GM12891 (cell line): ENCODE measurements at regions not wholly inside any gene's neighbourhood (a gene's known extent, or its start where the extent isn't known, plus 50 kb on each side); places are given as distances from the start of the nearest gene placed in this dataset.

Source experiments
- PAX5 ChIP-seq: IDR thresholded peaks from 2 replicates; pipeline ENCODE4 v1.6.1; 2011; ENCODE audit warnings: low read length, moderate library complexity, mild to moderate bottlenecking; ENCODE audit not compliant: insufficient read depth, severe bottlenecking
- POLR2A ChIP-seq: IDR thresholded peaks from 2 replicates; pipeline ENCODE4 v1.6.1; 2011; ENCODE audit warnings: low read depth, low read length, control low read depth
- POLR2AphosphoS5 ChIP-seq: IDR thresholded peaks from 2 replicates; pipeline ENCODE4 v1.6.1; 2011; ENCODE audit warnings: low read depth, low read length, control low read depth
- POU2F2 ChIP-seq: IDR thresholded peaks from 2 replicates; pipeline ENCODE4 v1.6.1; 2011; ENCODE audit warnings: low read depth, mild to moderate bottlenecking, control low read depth, low read length, moderate library complexity
- TAF1 ChIP-seq: IDR thresholded peaks from 2 replicates; pipeline ENCODE4 v1.6.1; 2011; ENCODE audit warnings: low read depth, low read length, control low read depth

GRCh38 chr13:78012046-78012445, 93.4 kb upstream of the EDNRB start:
- TF ChIP-seq POLR2AphosphoS5 (no peak), POU2F2 (no peak), POLR2A (no peak), PAX5 (no peak), TAF1 (no peak)
